HCT116 (cell line): ENCODE measurements at regions not wholly inside any gene's neighbourhood (a gene's known extent, or its start where the extent isn't known, plus 50 kb on each side); places are given as distances from the start of the nearest gene placed in this dataset.

Experiments used
- ATAC-seq: fragments of 200-7000 bp; cut with Tn5 transposase; 2 replicates; pipeline ENCODE4 v1.9.1; 2020; ENCODE audit warnings: mild to moderate bottlenecking, moderate library complexity
- BruUV-seq: library from RNA; stranded (reverse); fragments of 400-500 nt; replicated peaks from 2 replicates; lab custom pipeline; 2021; lab: Mats Ljungman, UMichigan
- CTCF ChIA-PET: fragments of 300-600 bp; sonication (Branson Sonifier 250); formaldehyde crosslinking; loops from one replicate; lab custom pipeline; 2021; ENCODE audit warnings: antibody characterized with exemption; lab: Charles Lee
- POLR2A ChIA-PET: fragments of 300-600, 350-600 bp; sonication (Branson Sonifier 250); formaldehyde crosslinking; loops from one replicate; lab custom pipeline; 2021; ENCODE audit warnings: antibody characterized with exemption; lab: Charles Lee
- RAD21 ChIA-PET, 2 experiments: fragments of 300-600 bp; sonication (Branson Sonifier 250); formaldehyde crosslinking; loops; one replicate each; lab custom pipeline; 2023; ENCODE audit warnings: low total read pairs in 2 of 2; ENCODE audit not compliant: uncharacterized antibody in 2 of 2, unreplicated experiment in 2 of 2, low non-redundant PET in 1 of 2; lab: Charles Lee
- DNase-seq: peaks from one replicate; pipeline ENCODE4 v3.0.0-alpha.2; 2010; ENCODE audit warnings: low read depth, low spot score
- H2AFZ ChIP-seq: fragments of 200-600 bp; shearing (Covaris generic), sonication (generic); 2 replicates; pipeline ENCODE4 v1.6.1; 2017; ENCODE audit warnings: low read depth, mixed run types, mixed read lengths, antibody characterized with exemption, low read length; ENCODE audit not compliant: poor library complexity, severe bottlenecking
- H3K27ac ChIP-seq: 2 replicates; pipeline ENCODE4 v1.5.1; 2012; ENCODE audit warnings: low read depth, low read length
- H3K27me3 ChIP-seq: fragments of 200-600 bp; sonication (generic); 2 replicates; pipeline ENCODE4 v1.6.1; 2016; ENCODE audit warnings: mixed run types, low read length, mixed read lengths; ENCODE audit not compliant: insufficient read depth
- H3K36me3 ChIP-seq, 2 experiments: fragments of 200-500 bp in 1 of 2; fragments of 200-600 bp in 1 of 2; sonication (Bioruptor generic) in 1 of 2; sonication (generic) in 1 of 2; 2 replicates each; pipeline versions ENCODE4 v1.5.1 to v1.6.1; 2014 to 2016; ENCODE audit warnings: low read length in 2 of 2, inconsistent platforms in 1 of 2, mixed read lengths in 1 of 2, mixed run types in 1 of 2; ENCODE audit not compliant: insufficient read depth in 2 of 2, control insufficient read depth in 1 of 2
- H3K4me1 ChIP-seq, 2 experiments: fragments of 200-600 bp in 1 of 2; sonication (generic) in 1 of 2; 2 replicates each; pipeline versions ENCODE4 v1.5.1 to v1.6.1; 2012 to 2017; ENCODE audit warnings: low read length in 2 of 2, inconsistent platforms in 1 of 2, mild to moderate bottlenecking in 1 of 2, mixed read lengths in 1 of 2, mixed run types in 1 of 2, moderate library complexity in 1 of 2; ENCODE audit not compliant: insufficient read depth in 2 of 2, control insufficient read depth in 1 of 2
- H3K4me2 ChIP-seq: fragments of 200-600 bp; sonication (generic); 2 replicates; pipeline ENCODE4 v1.6.1; 2017; ENCODE audit warnings: mixed run types, low read length, mixed read lengths
- H3K4me3 ChIP-seq, 2 experiments: fragments of 200-600 bp in 1 of 2; sonication (generic) in 1 of 2; replicated peaks in 1 of 2; 2 replicates each; pipeline ENCODE4 v1.5.1; 2011 to 2016; ENCODE audit warnings: low read length in 2 of 2, control low read depth in 1 of 2, low read depth in 1 of 2, mild to moderate bottlenecking in 1 of 2, mixed read lengths in 1 of 2, mixed run types in 1 of 2
- H3K79me2 ChIP-seq: fragments of 200-600 bp; sonication (generic); 2 replicates; pipeline ENCODE4 v1.6.1; 2017; ENCODE audit warnings: mild to moderate bottlenecking, mixed run types, low read length, moderate library complexity, mixed read lengths; ENCODE audit not compliant: insufficient read depth
- H3K9ac ChIP-seq: fragments of 200-600 bp; sonication (generic); 2 replicates; pipeline ENCODE4 v1.6.1; 2016; ENCODE audit warnings: low read length, mixed read lengths
- H3K9me2 ChIP-seq: fragments of 200-600 bp; sonication (generic), shearing (Covaris generic); 2 replicates; pipeline ENCODE4 v1.6.1; 2017; ENCODE audit warnings: mixed run types, mild to moderate bottlenecking, moderate library complexity; ENCODE audit not compliant: insufficient read depth
- H3K9me3 ChIP-seq, 2 experiments: fragments of 200-500 bp in 1 of 2; fragments of 200-600 bp in 1 of 2; sonication (Bioruptor generic) in 1 of 2; sonication (generic) in 1 of 2; 2 replicates each; pipeline ENCODE4 v1.6.1; 2014 to 2017; ENCODE audit warnings: low read length in 2 of 2, mixed read lengths in 2 of 2, inconsistent platforms in 1 of 2, low read depth in 1 of 2, mild to moderate bottlenecking in 1 of 2, mixed run types in 1 of 2, moderate library complexity in 1 of 2; ENCODE audit not compliant: control insufficient read depth in 1 of 2, insufficient read depth in 1 of 2
- H4K20me1 ChIP-seq: fragments of 200-600 bp; sonication (generic), shearing (Covaris generic); 2 replicates; pipeline ENCODE4 v1.6.1; 2017; ENCODE audit warnings: mixed run types, mild to moderate bottlenecking, moderate library complexity; ENCODE audit not compliant: insufficient read depth
- ZBTB33 ChIP-seq: IDR thresholded peaks from 2 replicates; pipeline ENCODE4 v1.6.1; 2011; ENCODE audit warnings: mild to moderate bottlenecking, low read length, moderate library complexity; ENCODE audit not compliant: insufficient replicate concordance; ENCODE audit errors: extremely low read depth
- intact Hi-C: fragments of 100-400 bp; cut with micrococcal nuclease; formaldehyde crosslinking; loops from 2 replicates; pipeline ENCODE4 v1.10.0; 2022

GRCh38 chr4:24137671-24138601, 248.1 kb upstream of the PPARGC1A start:
- DNase-seq (no peak), ATAC-seq (no peak)
- no peak overlapping the region for H3K4me3 ChIP-seq
- H3K36me3 ChIP-seq: no peaks in the 10 kb centered on the region
- peaks cover 0 to 5% of the 10 kb centered on the region in 2 experiments; a peak in 2 of 4 replicates for H3K9me3 ChIP-seq
- no peaks in the 10 kb centered on the region for H4K20me1 ChIP-seq
- no TSS peak for BruUV-seq
- ChIA-PET RAD21 (no interaction called here), CTCF (no interaction called here), POLR2A (no interaction called here)
- H3K27me3 ChIP-seq: no peaks in the 10 kb centered on the region
- no peak overlapping the region for H2AFZ ChIP-seq
- H3K9ac ChIP-seq: no peak overlapping the region
- no peak overlapping the region for H3K4me2 ChIP-seq
- H3K9me2 ChIP-seq: no peaks in the 10 kb centered on the region
- H3K79me2 ChIP-seq: no peaks in the 10 kb centered on the region
- TF ChIP-seq ZBTB33: no peak
- no peaks in the 10 kb centered on the region for H3K4me1 ChIP-seq
- intact Hi-C loops: no loop called here
- H3K27ac ChIP-seq: no peak overlapping the region

- ChIA-PET POLR2A (no interaction called here), CTCF (no interaction called here)
- Histone ChIP-seq H3K9me2 (no peaks in the 10 kb centered on the region), H3K36me3 (no peaks in the 10 kb centered on the region), H4K20me1 (no peaks in the 10 kb centered on the region), H3K4me3 (no peak overlapping the region)
- DNase-seq: no peak
- intact Hi-C loops: no loop called here
- TF ChIP-seq ZBTB33: no peak
- TF ChIP-seq, all 23 proteins: peak for 0
- Histone ChIP-seq H3K4me1 (no peaks in the 10 kb centered on the region), H2AFZ (no peak overlapping the region), H3K27me3 (no peaks in the 10 kb centered on the region), H3K9me3 (peaks cover 0 to 5% of the 10 kb centered on the region in 2 experiments; a peak in 2 of 4 replicates), H3K27ac (no peak overlapping the region), H3K4me2 (no peak overlapping the region), H3K9ac (no peak overlapping the region), H3K79me2 (no peaks in the 10 kb centered on the region)
- BruUV-seq: no TSS peak
- RAD21 ChIA-PET: no interaction called here
- no peak for ATAC-seq
Observed at GRCh38 chr4:24131954-24132673, 242.3 kb upstream of the PPARGC1A start.
